Mammary epithelial cell (primary cell): ENCODE measurements at regions not wholly inside any gene's neighbourhood (a gene's known extent, or its start where the extent isn't known, plus 50 kb on each side); places are given as distances from the start of the nearest gene placed in this dataset.
"Not testable (repeated sequence)": the region's sequence is repeated elsewhere in the genome, so short reads cannot be mapped to it uniquely, and the experiment has no call there.

Experiments
- CTCF ChIP-seq, 2 donors: IDR thresholded peaks in 1 of 2; conservative IDR thresholded peaks in 1 of 2; 2 replicates each; pipeline ENCODE4 v1.5.1; 2011 to 2012; ENCODE audit warnings: inconsistent platforms in 2 of 2, low read length in 2 of 2, mild to moderate bottlenecking in 2 of 2, control low read depth in 1 of 2, low read depth in 1 of 2; ENCODE audit not compliant: insufficient read depth in 1 of 2; ENCODE audit errors: extremely low read depth in 1 of 2
- EZH2 ChIP-seq: IDR thresholded peaks from 2 replicates; pipeline ENCODE4 v1.6.1; 2012; ENCODE audit warnings: low read length, inconsistent platforms, borderline replicate concordance

- TF ChIP-seq CTCF (conservative IDR thresholded peaks at IDR 0.05 in 1 of 2, IDR thresholded peaks at IDR 0.05 in 1 of 2; ENCODE audit: extremely low read depth in 1 of 2, insufficient read depth in 1 of 2, low read depth in 1 of 2, low read length in 2 of 2); EZH2: not testable (repeated sequence)
Observed at GRCh38 chr15:84550503-84550902, 50.3 kb upstream of the ZSCAN2 start.
